Mucosa of stomach (tissue), 1 donor: ENCODE measurements at regions not wholly inside any gene's neighbourhood (a gene's known extent, or its start where the extent isn't known, plus 50 kb on each side); places are given as distances from the start of the nearest gene placed in this dataset.

Experiments used
- H3K27me3 ChIP-seq: one replicate; pipeline ENCODE4 v1.7.0; 2013; ENCODE audit warnings: mild to moderate bottlenecking, low read length; ENCODE audit not compliant: control insufficient read depth, insufficient read depth
- H3K36me3 ChIP-seq: one replicate; pipeline ENCODE4 v1.7.0; 2013; ENCODE audit warnings: low read length; ENCODE audit not compliant: control insufficient read depth, insufficient read depth
- H3K4me1 ChIP-seq: one replicate; pipeline ENCODE4 v1.7.0; 2013; ENCODE audit warnings: mild to moderate bottlenecking, low read length; ENCODE audit not compliant: control insufficient read depth, insufficient read depth
- H3K4me3 ChIP-seq: one replicate; pipeline ENCODE4 v1.7.0; 2013; ENCODE audit warnings: low read length
- H3K9ac ChIP-seq: one replicate; pipeline ENCODE4 v1.7.0; 2013; ENCODE audit warnings: mild to moderate bottlenecking, low read length, moderate library complexity
- H3K9me3 ChIP-seq: one replicate; pipeline ENCODE4 v1.7.0; 2013; ENCODE audit warnings: mild to moderate bottlenecking, low read length, moderate library complexity; ENCODE audit not compliant: control insufficient read depth
- donor health status: Pancreatic carcinoma.

DNA sequence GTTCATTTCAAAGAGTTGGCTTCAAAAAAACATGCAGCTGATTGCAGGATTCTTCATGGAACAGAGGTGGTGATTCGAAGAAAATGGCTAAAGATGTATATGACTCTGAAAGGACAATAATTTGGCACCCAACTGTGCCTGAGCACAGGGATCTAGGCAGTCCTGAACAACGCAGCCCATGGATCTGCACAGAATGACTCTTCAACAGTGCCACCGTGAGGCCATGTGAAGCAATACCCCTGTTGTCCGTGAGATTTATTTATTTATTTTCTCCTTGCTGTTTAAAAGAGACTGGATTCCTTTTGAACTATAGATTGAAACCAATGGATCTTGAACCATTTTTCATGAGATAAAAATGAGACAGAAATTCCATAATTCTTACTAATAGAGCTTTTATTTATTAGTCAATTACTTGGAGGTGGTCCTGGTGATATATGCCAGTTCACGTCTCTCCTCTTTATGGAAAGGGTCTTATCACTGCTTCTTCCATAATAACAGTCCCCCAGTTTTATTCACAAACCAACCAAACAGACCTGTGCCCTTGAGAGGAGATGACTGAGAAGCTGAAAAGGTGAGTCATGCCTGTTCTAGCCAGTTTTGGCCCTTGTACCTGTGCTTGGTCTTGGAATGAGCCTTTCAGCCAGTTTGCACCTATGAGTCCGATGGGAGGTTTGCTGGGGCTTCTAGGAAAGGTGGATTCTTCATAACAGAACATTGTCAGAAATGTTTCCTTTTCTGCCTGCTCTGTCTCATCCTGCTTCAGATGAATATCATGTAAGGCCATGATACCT is 1598.3 kb downstream of the AACS start:
- Histone ChIP-seq H3K4me3 (no peak overlapping the region), H3K9me3 (no peaks in the 10 kb centered on the region), H3K4me1 (no peaks in the 10 kb centered on the region), H3K27me3 (no peaks in the 10 kb centered on the region), H3K36me3 (no peaks in the 10 kb centered on the region), H3K9ac (no peak overlapping the region)

DNA sequence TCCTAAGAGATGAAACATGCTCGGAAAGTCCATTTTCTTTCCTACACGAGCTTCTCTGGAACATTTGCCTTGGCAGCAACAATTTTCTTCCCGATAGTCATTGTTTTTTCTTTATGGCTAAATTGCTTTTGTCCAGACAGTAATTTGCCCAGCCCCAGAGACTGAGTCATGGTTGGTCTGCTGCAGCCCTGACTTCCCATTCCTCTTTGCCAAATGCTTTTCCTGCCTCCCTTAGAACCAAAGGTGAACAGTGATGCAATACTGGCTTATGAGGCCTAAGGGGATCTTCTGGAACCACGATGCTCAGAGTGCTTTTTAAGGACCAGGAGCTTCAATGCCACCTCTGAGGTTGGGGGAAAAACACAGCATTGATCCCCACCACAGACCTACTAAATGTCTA is 1599.6 kb upstream of the TMEM132C start:
- no peaks in the 10 kb centered on the region for H3K9me3 ChIP-seq
- H3K4me3 ChIP-seq, result no peak overlapping the region

DNA sequence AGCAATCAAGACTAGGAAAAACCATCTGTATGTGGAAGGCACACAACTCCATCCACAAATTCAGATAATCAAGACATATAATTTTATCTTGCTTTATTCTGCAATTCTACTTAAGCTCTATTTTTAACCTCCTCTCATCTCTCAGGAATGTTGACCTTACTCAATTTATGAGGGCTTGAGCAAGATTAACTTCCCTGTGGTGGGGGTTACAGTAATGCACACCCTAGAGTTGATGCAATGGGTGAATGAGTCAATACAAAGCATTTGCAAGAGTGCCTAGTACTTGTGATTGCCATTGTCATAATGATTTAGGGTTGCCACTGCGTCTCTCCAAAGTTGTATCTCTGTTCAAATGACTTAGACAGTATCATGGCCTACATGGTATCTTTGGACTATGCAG is 1598.4 kb upstream of the TMEM132C start:
- no peaks in the 10 kb centered on the region for H3K36me3 ChIP-seq
- no peak overlapping the region for H3K4me3 ChIP-seq
- no peak overlapping the region for H3K9ac ChIP-seq
- no peaks in the 10 kb centered on the region for H3K9me3 ChIP-seq
- no peaks in the 10 kb centered on the region for H3K4me1 ChIP-seq
- H3K27me3 ChIP-seq, result no peaks in the 10 kb centered on the region

More for the DNA sequence above, 1599.6 kb upstream of the TMEM132C start:
- H3K36me3 ChIP-seq, result no peaks in the 10 kb centered on the region
- no peak overlapping the region for H3K9ac ChIP-seq
- no peaks in the 10 kb centered on the region for H3K4me1 ChIP-seq
- H3K27me3 ChIP-seq, result no peaks in the 10 kb centered on the region

DNA sequence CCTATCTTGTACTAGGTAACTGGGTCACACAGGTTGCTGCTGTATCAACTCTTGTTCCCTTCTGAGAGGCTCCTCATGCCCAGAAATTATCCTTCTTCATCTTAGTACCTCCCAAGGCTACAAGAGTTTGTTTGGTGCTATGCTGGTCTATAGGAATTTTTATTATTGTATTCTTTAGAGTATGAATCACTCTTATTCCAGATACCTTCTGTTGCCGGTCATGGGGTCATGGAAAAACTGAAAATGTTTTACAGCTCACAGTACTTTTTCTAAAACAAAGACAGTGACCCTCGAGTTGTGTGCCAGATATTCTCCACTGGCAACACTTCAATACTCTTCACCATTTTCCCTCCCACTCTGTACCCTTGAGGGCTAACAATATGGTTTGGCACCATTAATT is 1598.0 kb upstream of the TMEM132C start:
- Histone ChIP-seq H3K4me3 (no peak overlapping the region), H3K36me3 (no peaks in the 10 kb centered on the region), H3K27me3 (no peaks in the 10 kb centered on the region), H3K4me1 (no peaks in the 10 kb centered on the region), H3K9ac (no peak overlapping the region), H3K9me3 (no peaks in the 10 kb centered on the region)

DNA sequence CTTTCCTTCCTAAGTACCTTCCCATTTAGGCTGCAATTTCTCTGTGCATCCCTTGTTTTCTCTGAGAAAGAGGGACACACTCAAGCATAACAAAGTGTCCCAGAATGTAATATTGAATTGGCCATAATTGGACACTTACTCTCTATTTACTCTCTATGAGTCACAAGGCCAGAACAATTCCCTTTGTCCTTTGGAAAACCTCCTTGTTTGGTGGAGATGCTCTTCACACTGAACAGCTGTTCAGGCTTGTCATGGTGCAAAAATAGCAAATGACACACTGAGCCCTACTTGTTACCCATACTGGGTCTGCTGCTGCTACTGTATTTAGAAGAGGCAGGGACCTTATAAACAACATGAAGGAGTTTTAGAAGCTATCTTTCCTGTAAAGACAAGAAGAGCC is 1590.5 kb upstream of the TMEM132C start:
- Histone ChIP-seq H3K9me3 (peaks cover 3% of the 10 kb centered on the region), H3K9ac (no peak overlapping the region), H3K4me1 (no peaks in the 10 kb centered on the region), H3K36me3 (no peaks in the 10 kb centered on the region), H3K27me3 (no peaks in the 10 kb centered on the region), H3K4me3 (no peak overlapping the region)

DNA sequence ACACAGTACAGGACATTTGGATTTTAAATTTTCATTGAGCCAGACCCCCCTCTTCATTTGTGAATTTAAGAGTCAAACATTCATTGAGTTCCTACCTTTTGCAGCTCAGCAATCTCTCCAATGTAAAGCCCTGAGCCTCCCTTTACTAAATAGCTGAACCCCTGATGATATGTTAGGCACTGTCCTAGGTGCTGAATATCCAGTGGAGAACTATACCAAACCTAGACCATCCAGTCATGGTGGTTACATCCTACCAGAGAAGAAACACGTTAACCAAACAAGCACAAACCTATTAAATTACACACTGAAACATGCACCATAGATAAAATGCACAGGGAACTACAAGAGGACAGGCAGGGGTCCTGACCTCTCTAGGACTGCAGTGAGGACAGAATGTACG is 1585.3 kb upstream of the TMEM132C start:
- no peaks in the 10 kb centered on the region for H3K27me3 ChIP-seq
- H3K4me3 ChIP-seq, result no peak overlapping the region
- no peaks in the 10 kb centered on the region for H3K36me3 ChIP-seq
- no peak overlapping the region for H3K9ac ChIP-seq
- no peaks in the 10 kb centered on the region for H3K4me1 ChIP-seq
- H3K9me3 ChIP-seq, result peaks cover 3% of the 10 kb centered on the region

DNA sequence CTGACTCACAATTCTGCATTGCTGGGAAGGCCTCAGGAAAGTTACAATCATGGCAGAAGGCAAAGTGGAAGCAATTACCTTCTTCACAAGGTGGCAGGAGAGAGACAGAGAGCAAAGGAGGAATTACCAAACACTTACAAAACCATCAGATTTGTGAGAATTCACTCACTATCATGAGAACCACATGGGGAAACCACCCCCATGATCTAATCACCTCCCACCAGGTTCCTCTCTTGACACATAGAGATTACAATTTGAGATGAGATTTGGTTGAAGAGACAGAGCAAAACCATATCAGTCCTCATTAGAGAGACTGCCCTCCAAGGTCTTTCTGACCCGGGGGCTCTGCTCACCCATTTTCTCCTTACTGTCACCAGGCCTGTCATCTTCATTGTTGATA is 1582.3 kb upstream of the TMEM132C start:
- no peaks in the 10 kb centered on the region for H3K36me3 ChIP-seq

DNA sequence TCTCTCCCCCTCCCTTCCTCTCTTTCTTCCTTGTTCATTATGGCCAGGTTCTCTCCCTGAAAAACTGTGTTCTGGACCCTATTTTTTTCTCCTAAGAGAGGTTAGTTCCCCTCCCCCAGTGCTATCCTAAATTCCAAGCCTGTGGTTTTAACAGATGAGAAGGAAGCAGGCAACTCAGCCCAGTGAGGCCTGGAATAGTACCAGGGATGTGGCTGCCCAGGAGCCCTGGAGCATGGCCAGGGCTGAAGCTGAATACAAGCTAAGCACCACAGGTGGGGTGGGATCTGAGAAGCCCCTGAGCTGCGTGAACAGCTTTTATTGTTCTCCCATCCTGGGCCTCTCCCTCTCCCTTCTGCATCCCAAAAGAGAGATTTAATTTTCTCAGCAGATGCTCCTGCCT is 1581.3 kb upstream of the TMEM132C start:
- Histone ChIP-seq H3K27me3 (no peaks in the 10 kb centered on the region), H3K36me3 (no peaks in the 10 kb centered on the region), H3K4me1 (no peaks in the 10 kb centered on the region), H3K9me3 (no peaks in the 10 kb centered on the region), H3K9ac (no peak overlapping the region), H3K4me3 (no peak overlapping the region)

More for the DNA sequence above, 1582.3 kb upstream of the TMEM132C start:
- Histone ChIP-seq H3K9ac (no peak overlapping the region), H3K4me3 (no peak overlapping the region), H3K9me3 (no peaks in the 10 kb centered on the region), H3K27me3 (no peaks in the 10 kb centered on the region), H3K4me1 (no peaks in the 10 kb centered on the region)

DNA sequence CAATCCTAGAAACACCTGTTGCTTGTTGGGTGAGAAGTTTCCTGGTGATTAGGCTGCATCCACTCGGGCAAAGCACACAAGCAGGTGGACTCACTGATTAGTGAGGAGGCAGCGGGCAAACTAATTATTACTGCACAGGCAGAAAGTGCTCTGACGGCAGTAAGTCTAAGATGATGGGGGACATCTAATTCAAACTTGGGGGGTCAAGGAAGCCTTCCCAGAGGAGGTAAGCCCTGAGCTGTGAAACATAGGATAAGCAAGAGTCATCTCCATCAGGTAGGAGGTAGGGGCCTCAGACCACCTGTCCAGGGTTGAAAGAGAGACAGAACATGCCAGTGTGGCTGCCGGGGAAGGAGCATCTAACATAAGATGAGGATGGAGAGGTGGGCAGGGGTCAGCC is 1578.4 kb upstream of the TMEM132C start:
- no peaks in the 10 kb centered on the region for H3K36me3 ChIP-seq
- H3K9ac ChIP-seq, result no peak overlapping the region
- no peak overlapping the region for H3K4me3 ChIP-seq
- no peaks in the 10 kb centered on the region for H3K4me1 ChIP-seq
- no peaks in the 10 kb centered on the region for H3K9me3 ChIP-seq
- H3K27me3 ChIP-seq, result no peaks in the 10 kb centered on the region

DNA sequence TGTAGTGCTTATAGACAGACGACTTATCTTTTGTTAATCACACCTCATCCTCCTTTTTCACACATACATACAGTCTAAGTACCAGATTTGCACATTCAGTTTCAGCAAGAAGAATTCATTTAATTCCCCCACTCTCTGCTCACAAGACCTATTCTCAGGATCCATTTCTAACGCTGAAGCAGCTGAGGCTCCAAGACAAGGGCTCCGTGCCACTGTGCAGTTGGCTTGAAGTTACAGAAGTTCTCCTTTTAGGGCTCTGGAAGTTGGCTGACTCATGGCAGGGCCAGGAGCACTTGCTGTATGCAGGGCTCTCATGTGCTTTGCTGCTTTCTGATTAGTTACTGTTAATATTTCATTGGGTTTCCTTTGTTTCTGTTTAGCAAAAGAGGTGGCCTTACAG is 1566.9 kb upstream of the TMEM132C start:
- Histone ChIP-seq H3K27me3 (no peaks in the 10 kb centered on the region), H3K9me3 (no peaks in the 10 kb centered on the region), H3K4me3 (no peak overlapping the region), H3K4me1 (no peaks in the 10 kb centered on the region), H3K36me3 (no peaks in the 10 kb centered on the region), H3K9ac (no peak overlapping the region)

DNA sequence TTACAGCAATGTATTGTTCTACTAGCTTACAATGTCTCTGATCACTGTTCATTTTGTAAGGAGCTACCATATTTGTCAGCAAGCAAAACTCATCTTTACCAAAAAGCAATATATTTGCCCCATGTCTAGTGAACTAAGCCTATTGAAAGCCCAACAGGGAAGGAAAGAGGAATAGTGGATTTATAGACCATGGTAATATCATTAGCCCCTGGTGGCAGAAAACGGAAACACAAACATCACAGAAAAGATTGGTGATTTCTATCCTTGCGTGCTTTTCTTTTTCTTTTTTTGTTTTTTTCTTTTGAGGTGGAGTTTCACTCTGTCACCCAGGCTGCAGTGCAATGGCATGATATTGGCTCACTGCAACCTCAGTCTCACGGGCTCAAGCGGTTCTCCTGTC is 1562.4 kb upstream of the TMEM132C start:
- no peak overlapping the region for H3K4me3 ChIP-seq
- H3K9ac ChIP-seq, result no peak overlapping the region
- no peaks in the 10 kb centered on the region for H3K27me3 ChIP-seq
- no peaks in the 10 kb centered on the region for H3K9me3 ChIP-seq
- no peaks in the 10 kb centered on the region for H3K36me3 ChIP-seq
- H3K4me1 ChIP-seq, result no peaks in the 10 kb centered on the region

DNA sequence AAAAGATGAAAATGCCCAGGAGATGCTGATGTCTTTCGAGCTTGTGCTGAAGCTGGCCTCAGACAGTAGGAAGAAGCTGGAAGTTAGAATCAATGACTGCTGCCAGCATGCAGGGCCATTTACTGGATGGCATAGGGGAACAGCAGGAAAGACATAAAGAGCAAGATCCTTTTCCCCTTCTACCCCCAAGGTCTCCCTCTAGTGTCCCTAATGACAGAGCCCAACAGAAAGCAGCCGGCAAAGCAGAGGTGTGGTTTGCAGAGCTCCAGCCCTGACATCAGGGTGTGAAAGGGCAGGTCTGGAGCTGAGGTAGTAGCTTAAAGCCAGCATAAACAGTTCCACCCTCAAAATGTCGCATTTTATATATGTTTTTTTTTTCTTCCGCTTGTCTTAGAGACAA is 1560.7 kb upstream of the TMEM132C start:
- H3K4me1 ChIP-seq, result no peaks in the 10 kb centered on the region
- H3K36me3 ChIP-seq, result no peaks in the 10 kb centered on the region
- H3K9me3 ChIP-seq, result no peaks in the 10 kb centered on the region
- H3K9ac ChIP-seq, result no peak overlapping the region
- H3K27me3 ChIP-seq, result no peaks in the 10 kb centered on the region
- H3K4me3 ChIP-seq, result no peak overlapping the region

DNA sequence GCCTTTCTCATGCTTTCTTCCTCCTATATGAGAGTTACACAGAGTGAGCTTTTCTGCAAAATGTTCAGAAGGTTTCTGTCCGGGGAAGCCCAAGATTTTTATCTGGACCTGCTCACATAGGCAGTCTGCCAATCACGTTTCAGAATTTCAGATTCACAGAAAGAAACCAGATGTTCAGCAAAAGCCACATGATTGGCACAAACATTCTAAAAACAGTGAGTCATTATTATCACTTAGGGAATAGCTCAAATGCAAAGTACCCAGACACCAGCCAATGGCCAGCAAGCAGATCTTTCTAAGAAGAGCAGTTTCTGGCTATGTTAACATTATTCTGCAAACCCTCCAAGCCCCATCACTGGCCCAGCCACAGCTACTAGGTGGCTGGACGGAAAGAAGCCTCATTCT is 1558.5 kb upstream of the TMEM132C start:
- H3K9me3 ChIP-seq, result no peaks in the 10 kb centered on the region
- no peak overlapping the region for H3K9ac ChIP-seq
- H3K27me3 ChIP-seq, result no peaks in the 10 kb centered on the region
- no peak overlapping the region for H3K4me3 ChIP-seq
- H3K36me3 ChIP-seq, result no peaks in the 10 kb centered on the region
- no peaks in the 10 kb centered on the region for H3K4me1 ChIP-seq
